ENCODE measurements at regions not wholly inside any gene's neighbourhood (a gene's known extent, or its start where the extent isn't known, plus 50 kb on each side); places are given as distances from the start of the nearest gene placed in this dataset.

DNA sequence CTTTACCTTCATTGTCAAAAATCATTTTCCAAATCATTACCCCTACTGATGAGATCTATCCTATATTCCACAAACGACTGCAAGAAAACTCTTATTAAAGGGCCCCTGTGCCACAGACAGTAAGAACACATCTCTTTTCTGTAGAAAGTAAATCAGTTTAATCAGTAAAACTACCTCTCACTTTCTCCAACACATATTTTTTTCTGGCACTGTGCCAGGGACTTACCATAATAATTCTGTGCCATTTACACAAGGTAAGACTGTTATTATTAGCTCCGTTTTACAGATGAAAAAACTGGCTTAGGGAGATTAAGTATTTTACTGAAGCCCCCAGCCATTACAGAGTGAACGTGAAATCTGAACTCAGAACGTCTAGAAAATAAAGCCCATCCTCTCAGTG, 587.0 kb upstream of the COX7C start:
- 53 to 62% (median 59%) methylated on average over 4 of the region's 4 CpGs for WGBS, 5 donors
- intact Hi-C loops (cut with DNase I; ENCODE audit: low total_unique reads), result no loop called here
- Histone ChIP-seq H3K36me3 (no peaks in the 10 kb centered on the region), H3K4me1 (peaks cover 0 to 4% (median 0%) of the 10 kb centered on the region in 4 donors), H3K27me3 (no peaks in the 10 kb centered on the region), H3K27ac (no peak overlapping the region), H3K4me3 (no peak overlapping the region), H3K9me3 (no peaks in the 10 kb centered on the region)
- TF ChIP-seq POLR2A (IDR thresholded peaks at IDR 0.05) (no peak), CTCF (IDR thresholded peaks at IDR 0.05) (no peak), EP300 (IDR thresholded peaks at IDR 0.05) (no peak), POLR2AphosphoS5 (IDR thresholded peaks at IDR 0.05) (no peak)
- DNase-seq, result no peak

- Histone ChIP-seq H3K4me1 (no peaks in the 10 kb centered on the region), H3K27ac (no peak overlapping the region), H3K27me3 (no peaks in the 10 kb centered on the region), H3K36me3 (no peaks in the 10 kb centered on the region), H3K9me3 (no peaks in the 10 kb centered on the region), H3K4me3 (no peak overlapping the region)
- no peak for DNase-seq
- TF ChIP-seq POLR2AphosphoS5 (IDR thresholded peaks at IDR 0.05) (no peak), CTCF (IDR thresholded peaks at IDR 0.05) (no peak), POLR2A (IDR thresholded peaks at IDR 0.05) (no peak), EP300 (IDR thresholded peaks at IDR 0.05) (no peak)
- WGBS, 5 donors, result 51 to 68% (median 54%) methylated on average over 3 of the region's 3 CpGs
- intact Hi-C loops (cut with DNase I; ENCODE audit: low total_unique reads), result no loop called here
Measured at GRCh38 chr5:86038566-86038965, 579.2 kb upstream of the COX7C start.

- intact Hi-C loops (cut with DNase I; ENCODE audit: low total_unique reads), result no loop called here
- Histone ChIP-seq H3K36me3 (no peaks in the 10 kb centered on the region), H3K4me3 (no peak overlapping the region), H3K9me3 (no peaks in the 10 kb centered on the region), H3K4me1 (no peaks in the 10 kb centered on the region), H3K27me3 (no peaks in the 10 kb centered on the region), H3K27ac (no peak overlapping the region)
- no peak for DNase-seq
- 78 to 83% (median 81%) methylated on average over 7 of the region's 7 CpGs for WGBS, 5 donors
- TF ChIP-seq POLR2A (IDR thresholded peaks at IDR 0.05) (no peak), CTCF (IDR thresholded peaks at IDR 0.05) (no peak), POLR2AphosphoS5 (IDR thresholded peaks at IDR 0.05) (no peak), EP300 (IDR thresholded peaks at IDR 0.05) (no peak)
Measured at GRCh38 chr5:86039351-86039750, 578.4 kb upstream of the COX7C start.

- intact Hi-C loops (cut with DNase I; ENCODE audit: low total_unique reads), result no loop called here
- Histone ChIP-seq H3K4me3 (no peak overlapping the region), H3K27me3 (no peaks in the 10 kb centered on the region), H3K9me3 (no peaks in the 10 kb centered on the region), H3K36me3 (no peaks in the 10 kb centered on the region), H3K4me1 (no peaks in the 10 kb centered on the region), H3K27ac (no peak overlapping the region)
- no peak for DNase-seq
- no peak for TF ChIP-seq POLR2AphosphoS5 (IDR thresholded peaks at IDR 0.05)
- 44 to 60% (median 48%) methylated on average over 1 of the region's 1 CpG for WGBS, 5 donors
Measured at GRCh38 chr5:86070719-86071118, 547.0 kb upstream of the COX7C start.

- Histone ChIP-seq H3K4me3 (no peak overlapping the region), H3K4me1 (no peaks in the 10 kb centered on the region), H3K9me3 (no peaks in the 10 kb centered on the region), H3K27ac (no peak overlapping the region), H3K27me3 (no peaks in the 10 kb centered on the region), H3K36me3 (no peaks in the 10 kb centered on the region)
- DNase-seq, result no peak
- TF ChIP-seq CTCF (IDR thresholded peaks at IDR 0.05) (no peak), EP300 (IDR thresholded peaks at IDR 0.05) (no peak), POLR2A (IDR thresholded peaks at IDR 0.05) (no peak), POLR2AphosphoS5 (IDR thresholded peaks at IDR 0.05) (no peak)
- intact Hi-C loops (cut with DNase I; ENCODE audit: low total_unique reads), result no loop called here
- WGBS, 5 donors, result 62 to 76% (median 74%) methylated on average over 3 of the region's 3 CpGs
Measured at GRCh38 chr5:86074297-86074696, 543.4 kb upstream of the COX7C start.

Measured in stomach (tissue), 8 donors.